Nephron progenitor cell (in vitro differentiated cells): ENCODE measurements at regions not wholly inside any gene's neighbourhood (a gene's known extent, or its start where the extent isn't known, plus 50 kb on each side); places are given as distances from the start of the nearest gene placed in this dataset.

Source experiments
- DNase-seq: peaks from one replicate; pipeline ENCODE4 v3.0.0; 2021
- H3K27ac Mint-ChIP-seq: 2 replicates; pipeline ENCODE4 v1.8.0; 2021; ENCODE audit warnings: mild to moderate bottlenecking, moderate library complexity, mixed read lengths
- H3K27me3 Mint-ChIP-seq: 2 replicates; pipeline ENCODE4 v1.8.0; 2021; ENCODE audit warnings: mild to moderate bottlenecking, low read depth, mixed read lengths; ENCODE audit not compliant: poor library complexity
- H3K36me3 Mint-ChIP-seq: 2 replicates; pipeline ENCODE4 v1.8.0; 2021; ENCODE audit warnings: low read depth, mixed read lengths
- H3K4me1 Mint-ChIP-seq: 2 replicates; pipeline ENCODE4 v1.8.0; 2021; ENCODE audit warnings: mixed read lengths
- H3K4me3 Mint-ChIP-seq: 2 replicates; pipeline ENCODE4 v1.8.0; 2021; ENCODE audit warnings: mild to moderate bottlenecking, moderate library complexity, mixed read lengths
- H3K9me3 Mint-ChIP-seq: 2 replicates; pipeline ENCODE4 v1.8.0; 2021; ENCODE audit warnings: mild to moderate bottlenecking, moderate library complexity, mixed read lengths
- TF ChIP-seq, protein P1 (sequence below): fragments of 200-600 bp; sonication (generic); IDR thresholded peaks from 2 replicates; pipeline ENCODE4 v1.5.0; 2021; ENCODE audit warnings: antibody characterized with exemption

DNA sequence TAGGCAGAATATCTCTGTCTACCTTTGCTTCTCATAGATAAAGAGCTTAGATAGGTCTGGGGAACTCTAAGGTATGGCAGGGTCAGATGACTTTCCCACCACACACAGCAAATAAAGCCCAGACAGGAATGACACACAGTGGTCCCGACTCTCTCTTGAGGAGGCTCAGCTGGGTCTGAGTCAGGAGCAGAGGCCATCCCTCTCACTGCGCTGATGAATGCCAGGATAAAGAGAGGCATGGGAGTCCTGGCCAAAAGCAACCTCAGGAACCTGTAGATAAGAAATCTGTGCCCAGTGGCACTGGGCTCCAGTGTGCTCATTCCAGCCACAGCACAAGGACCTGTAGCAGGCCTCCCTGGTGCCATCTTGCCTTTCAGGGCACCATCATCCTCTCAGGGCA is 129.4 kb upstream of the PARP11 start:
- H3K27ac Mint-ChIP-seq: peak overlapping the region; percentile 29
- no peak for DNase-seq
- H3K27me3 Mint-ChIP-seq: peaks cover 1% of the 10 kb centered on the region
- TF ChIP-seq, protein P1, sequence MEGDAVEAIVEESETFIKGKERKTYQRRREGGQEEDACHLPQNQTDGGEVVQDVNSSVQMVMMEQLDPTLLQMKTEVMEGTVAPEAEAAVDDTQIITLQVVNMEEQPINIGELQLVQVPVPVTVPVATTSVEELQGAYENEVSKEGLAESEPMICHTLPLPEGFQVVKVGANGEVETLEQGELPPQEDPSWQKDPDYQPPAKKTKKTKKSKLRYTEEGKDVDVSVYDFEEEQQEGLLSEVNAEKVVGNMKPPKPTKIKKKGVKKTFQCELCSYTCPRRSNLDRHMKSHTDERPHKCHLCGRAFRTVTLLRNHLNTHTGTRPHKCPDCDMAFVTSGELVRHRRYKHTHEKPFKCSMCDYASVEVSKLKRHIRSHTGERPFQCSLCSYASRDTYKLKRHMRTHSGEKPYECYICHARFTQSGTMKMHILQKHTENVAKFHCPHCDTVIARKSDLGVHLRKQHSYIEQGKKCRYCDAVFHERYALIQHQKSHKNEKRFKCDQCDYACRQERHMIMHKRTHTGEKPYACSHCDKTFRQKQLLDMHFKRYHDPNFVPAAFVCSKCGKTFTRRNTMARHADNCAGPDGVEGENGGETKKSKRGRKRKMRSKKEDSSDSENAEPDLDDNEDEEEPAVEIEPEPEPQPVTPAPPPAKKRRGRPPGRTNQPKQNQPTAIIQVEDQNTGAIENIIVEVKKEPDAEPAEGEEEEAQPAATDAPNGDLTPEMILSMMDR: no peak
- peaks cover 7% of the 10 kb centered on the region for H3K36me3 Mint-ChIP-seq
- H3K9me3 Mint-ChIP-seq: peaks cover 14% of the 10 kb centered on the region
- H3K4me1 Mint-ChIP-seq: peaks cover 45% of the 10 kb centered on the region
- no peak overlapping the region for H3K4me3 Mint-ChIP-seq

DNA sequence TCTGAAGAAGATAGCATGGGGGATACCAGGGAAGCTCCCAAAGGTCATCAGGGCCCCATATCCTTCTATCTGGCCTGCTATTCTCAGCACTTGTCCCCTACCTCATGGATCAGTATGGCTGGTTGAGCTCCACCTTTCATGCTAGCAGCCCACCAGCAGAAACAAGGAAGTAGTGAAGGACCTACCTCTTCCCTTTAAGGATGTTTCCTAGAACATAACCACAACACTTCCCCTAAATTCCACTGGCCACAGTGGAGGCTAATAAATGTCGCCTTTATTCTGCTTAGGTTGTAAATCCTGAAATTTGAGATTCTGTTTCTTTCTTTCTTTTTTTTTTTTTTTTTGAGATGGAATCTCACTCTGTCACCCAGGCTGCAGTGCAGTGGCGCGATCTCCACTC is 128.6 kb upstream of the PARP11 start:
- Mint-ChIP-seq H3K36me3 (peaks cover 7% of the 10 kb centered on the region), H3K27ac (peak overlapping the region; percentile 79), H3K27me3 (no peaks in the 10 kb centered on the region), H3K9me3 (peaks cover 14% of the 10 kb centered on the region), H3K4me1 (peaks cover 52% of the 10 kb centered on the region), H3K4me3 (no peak overlapping the region)
- TF ChIP-seq, protein P1: no peak
- no peak for DNase-seq

DNA sequence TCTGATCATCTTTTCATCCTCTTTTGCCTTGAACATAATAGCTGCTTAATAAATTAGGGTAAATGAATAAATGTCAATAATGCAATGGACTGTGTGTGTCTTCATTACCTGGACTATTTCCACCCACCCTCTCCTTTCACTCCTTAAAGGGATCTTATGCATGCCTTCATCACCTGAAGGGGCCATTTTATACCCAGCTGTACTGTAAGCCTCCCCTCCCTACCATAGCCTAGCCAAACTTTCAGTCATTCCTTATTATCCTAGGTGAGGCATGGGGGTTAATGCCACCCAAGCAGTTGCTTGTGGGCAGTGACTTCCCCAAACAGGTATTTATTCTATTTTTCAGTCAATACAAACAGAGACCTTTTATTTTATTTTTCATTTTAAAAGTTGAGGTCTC is 127.8 kb upstream of the PARP11 start:
- Mint-ChIP-seq H3K4me1 (peaks cover 60% of the 10 kb centered on the region), H3K4me3 (no peak overlapping the region), H3K36me3 (peaks cover 7% of the 10 kb centered on the region), H3K9me3 (peaks cover 14% of the 10 kb centered on the region), H3K27me3 (no peaks in the 10 kb centered on the region), H3K27ac (no peak overlapping the region)
- TF ChIP-seq, protein P1: no peak
- DNase-seq: no peak

DNA sequence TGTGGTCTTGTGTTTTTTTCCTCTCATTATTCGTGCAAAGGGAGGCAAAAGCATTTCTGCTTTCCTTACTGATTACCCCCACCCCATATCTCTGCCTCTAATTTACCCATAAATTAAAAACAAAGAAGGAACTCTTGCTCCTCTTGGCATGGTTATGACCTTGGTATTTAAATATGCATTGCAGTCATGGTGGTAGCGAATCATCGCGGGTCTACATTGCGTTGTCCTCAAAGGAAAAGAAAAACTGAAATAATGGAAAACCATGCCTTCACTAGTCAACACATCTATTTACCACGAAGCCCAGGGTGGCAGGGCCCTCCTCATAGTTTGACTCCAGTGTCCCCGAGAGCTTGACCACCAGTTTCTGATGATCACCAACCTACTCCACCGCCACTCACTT is 126.7 kb upstream of the PARP11 start:
- no peak overlapping the region for H3K4me3 Mint-ChIP-seq
- H3K4me1 Mint-ChIP-seq: peaks cover 69% of the 10 kb centered on the region
- no peak for DNase-seq
- no peaks in the 10 kb centered on the region for H3K27me3 Mint-ChIP-seq
- TF ChIP-seq, protein P1: no peak
- no peak overlapping the region for H3K27ac Mint-ChIP-seq
- peaks cover 7% of the 10 kb centered on the region for H3K36me3 Mint-ChIP-seq
- peaks cover 14% of the 10 kb centered on the region for H3K9me3 Mint-ChIP-seq

DNA sequence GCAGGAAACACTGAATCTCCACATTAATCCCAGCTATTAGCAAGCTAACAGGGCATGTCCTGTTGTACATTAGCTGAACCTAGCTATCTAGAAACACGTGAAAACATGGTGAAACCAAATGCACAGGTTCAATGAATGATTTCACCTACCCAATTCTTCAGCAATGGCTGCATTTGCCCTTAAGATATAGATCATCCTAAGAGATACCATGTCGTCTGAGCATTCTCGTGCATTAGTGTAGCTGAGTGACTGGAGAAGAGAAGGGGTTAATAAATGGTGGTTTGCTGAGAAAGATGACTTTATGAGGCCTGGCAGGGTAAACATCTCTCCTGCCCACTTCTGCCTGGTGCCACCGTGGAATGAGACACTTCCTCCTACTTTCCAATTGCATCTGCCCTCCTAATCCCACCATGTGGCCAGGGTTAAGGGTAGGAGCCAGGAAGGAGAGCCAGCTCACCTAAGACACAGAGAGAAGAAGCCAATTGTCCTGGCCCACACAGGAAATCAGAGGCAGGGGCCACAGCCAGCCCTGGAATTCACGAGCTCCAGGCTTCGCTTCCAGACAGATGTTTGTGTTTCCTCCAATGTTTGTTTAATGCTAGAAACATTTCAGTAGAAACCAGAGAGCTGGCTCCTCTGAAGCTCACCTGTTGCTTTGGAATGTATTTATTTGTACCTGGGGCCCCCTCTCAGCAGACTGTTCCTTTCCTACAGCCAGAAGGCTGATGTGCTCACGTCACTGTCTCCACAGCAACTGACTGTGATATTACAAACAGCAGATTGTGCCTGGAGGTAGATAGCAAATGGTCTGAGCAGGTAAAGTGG is 126.0 kb upstream of the PARP11 start:
- Mint-ChIP-seq H3K36me3 (peaks cover 7% of the 10 kb centered on the region), H3K4me3 (no peak overlapping the region), H3K4me1 (peaks cover 70% of the 10 kb centered on the region), H3K9me3 (peaks cover 14% of the 10 kb centered on the region), H3K27me3 (no peaks in the 10 kb centered on the region), H3K27ac (no peak overlapping the region)
- TF ChIP-seq, protein P1: no peak
- no peak for DNase-seq

DNA sequence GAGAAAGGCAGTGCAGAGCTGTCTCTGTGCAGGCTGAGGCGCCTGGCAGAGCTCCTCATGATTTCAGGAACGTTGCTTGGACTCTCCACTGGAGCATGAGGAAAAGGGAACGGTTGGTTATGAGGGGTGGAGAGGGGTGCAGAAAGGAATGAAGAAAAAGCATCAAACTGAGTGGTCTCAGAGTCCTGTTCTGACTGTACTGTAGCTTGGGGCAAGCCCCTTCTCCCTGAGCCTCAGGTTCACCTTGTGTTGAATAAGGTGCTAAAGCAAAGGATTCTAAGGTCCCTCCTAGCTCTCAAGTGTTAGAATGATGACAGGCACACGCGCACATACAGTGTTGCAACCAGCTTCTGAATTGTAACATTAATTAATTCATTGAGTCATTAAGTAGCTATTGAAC is 125.2 kb upstream of the PARP11 start:
- Mint-ChIP-seq H3K4me3 (no peak overlapping the region), H3K9me3 (peaks cover 14% of the 10 kb centered on the region), H3K36me3 (peaks cover 7% of the 10 kb centered on the region), H3K27me3 (peaks cover 3% of the 10 kb centered on the region), H3K4me1 (peaks cover 74% of the 10 kb centered on the region), H3K27ac (no peak overlapping the region)
- DNase-seq: no peak
- TF ChIP-seq, protein P1: no peak
